Kidney (tissue), 13 donors: ENCODE measurements at regions not wholly inside any gene's neighbourhood (a gene's known extent, or its start where the extent isn't known, plus 50 kb on each side); places are given as distances from the start of the nearest gene placed in this dataset.

Experiments used
- DNase-seq, 5 donors: peaks; one replicate each; pipeline ENCODE4 v3.0.0-alpha.2; 2013 to 2020
- FAIRE-seq: peaks from 2 replicates; lab custom pipeline; 2012; peaks lifted over from hg19 to GRCh38; lab: Jason Lieb, UNC
- H3K27ac ChIP-seq, 2 donors: one replicate each; pipeline ENCODE4 v1.7.0; 2013; ENCODE audit warnings: low read depth in 2 of 2, low read length in 2 of 2, inconsistent platforms in 1 of 2
- H3K27me3 ChIP-seq: one replicate; pipeline ENCODE4 v1.7.1; 2013; ENCODE audit warnings: low read length, inconsistent platforms; ENCODE audit not compliant: control insufficient read depth, insufficient read depth
- H3K36me3 ChIP-seq, 3 donors: one replicate each; pipeline versions ENCODE4 v1.7.0 to v1.7.1; 2013; ENCODE audit warnings: low read length in 3 of 3, control low read depth in 1 of 3, inconsistent platforms in 1 of 3; ENCODE audit not compliant: insufficient read depth in 3 of 3, control insufficient read depth in 2 of 3
- H3K4me1 ChIP-seq, 3 donors: one replicate each; pipeline versions ENCODE4 v1.7.0 to v1.7.1; 2013; ENCODE audit warnings: low read length in 3 of 3, inconsistent platforms in 1 of 3, low read depth in 1 of 3; ENCODE audit not compliant: control insufficient read depth in 2 of 3, insufficient read depth in 2 of 3
- H3K4me3 ChIP-seq, 3 donors: one replicate each; pipeline versions ENCODE4 v1.7.0 to v1.8.1; 2013; ENCODE audit warnings: low read length in 3 of 3, control low read depth in 1 of 3, inconsistent platforms in 1 of 3
- H3K9ac ChIP-seq, 3 donors: one replicate each; pipeline versions ENCODE4 v1.7.0 to v1.7.1; 2013; ENCODE audit warnings: low read length in 3 of 3, control low read depth in 1 of 3, inconsistent platforms in 1 of 3
- H3K9me3 ChIP-seq, 3 donors: one replicate each; pipeline versions ENCODE4 v1.7.0 to v1.7.1; 2013; ENCODE audit warnings: low read length in 3 of 3, control low read depth in 1 of 3, inconsistent platforms in 1 of 3; ENCODE audit not compliant: control insufficient read depth in 2 of 3, insufficient read depth in 1 of 3
- intact Hi-C: fragments of 100-400 bp; cut with DNase I; formaldehyde crosslinking; loops from one replicate; pipeline ENCODE4 v1.11.1; 2022
- TF ChIP-seq, protein P1 (sequence below): IDR thresholded peaks from 3 replicates; pipeline ENCODE4 v1.5.1; 2012; ENCODE audit warnings: mild to moderate bottlenecking, moderate library complexity, borderline replicate concordance; ENCODE audit not compliant: insufficient read depth; ENCODE audit errors: extremely low read depth
- donor health status: control.
- donor health status: control.
- donor health status: control.
- donor health status: control.
- donor health status: control.
- donor health status: DM: yes; HTN: yes; CAD: no.
- donor health status: Normal renal cell carcinoma (clear cell type).

- H3K4me3 ChIP-seq, result no peak overlapping the region
- intact Hi-C loops, result no loop called here
- no peak for DNase-seq
- peaks cover 0 to 5% (median 0%) of the 10 kb centered on the region in 3 donors for H3K9me3 ChIP-seq
- H3K27me3 ChIP-seq, result no peaks in the 10 kb centered on the region
- no peaks in the 10 kb centered on the region for H3K4me1 ChIP-seq
- no peak overlapping the region for H3K9ac ChIP-seq
- no peak overlapping the region for H3K27ac ChIP-seq
- H3K36me3 ChIP-seq, result no peaks in the 10 kb centered on the region
- FAIRE-seq, result no peak
- TF ChIP-seq, protein P1, sequence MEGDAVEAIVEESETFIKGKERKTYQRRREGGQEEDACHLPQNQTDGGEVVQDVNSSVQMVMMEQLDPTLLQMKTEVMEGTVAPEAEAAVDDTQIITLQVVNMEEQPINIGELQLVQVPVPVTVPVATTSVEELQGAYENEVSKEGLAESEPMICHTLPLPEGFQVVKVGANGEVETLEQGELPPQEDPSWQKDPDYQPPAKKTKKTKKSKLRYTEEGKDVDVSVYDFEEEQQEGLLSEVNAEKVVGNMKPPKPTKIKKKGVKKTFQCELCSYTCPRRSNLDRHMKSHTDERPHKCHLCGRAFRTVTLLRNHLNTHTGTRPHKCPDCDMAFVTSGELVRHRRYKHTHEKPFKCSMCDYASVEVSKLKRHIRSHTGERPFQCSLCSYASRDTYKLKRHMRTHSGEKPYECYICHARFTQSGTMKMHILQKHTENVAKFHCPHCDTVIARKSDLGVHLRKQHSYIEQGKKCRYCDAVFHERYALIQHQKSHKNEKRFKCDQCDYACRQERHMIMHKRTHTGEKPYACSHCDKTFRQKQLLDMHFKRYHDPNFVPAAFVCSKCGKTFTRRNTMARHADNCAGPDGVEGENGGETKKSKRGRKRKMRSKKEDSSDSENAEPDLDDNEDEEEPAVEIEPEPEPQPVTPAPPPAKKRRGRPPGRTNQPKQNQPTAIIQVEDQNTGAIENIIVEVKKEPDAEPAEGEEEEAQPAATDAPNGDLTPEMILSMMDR, result no peak
Measured at GRCh38 chr5:60325870-60326269, 374.1 kb downstream of the DEPDC1B start.

- H3K27me3 ChIP-seq, result no peaks in the 10 kb centered on the region
- H3K4me1 ChIP-seq, result no peaks in the 10 kb centered on the region
- no peak overlapping the region for H3K4me3 ChIP-seq
- TF ChIP-seq, protein P1, result no peak
- no peaks in the 10 kb centered on the region for H3K36me3 ChIP-seq
- no peak for FAIRE-seq
- no peak overlapping the region for H3K9ac ChIP-seq
- intact Hi-C loops, result no loop called here
- no peak for DNase-seq
- no peak overlapping the region for H3K27ac ChIP-seq
- H3K9me3 ChIP-seq, result peaks cover 0 to 5% (median 0%) of the 10 kb centered on the region in 3 donors
Measured at GRCh38 chr5:60323596-60323995, 376.4 kb downstream of the DEPDC1B start.

DNA sequence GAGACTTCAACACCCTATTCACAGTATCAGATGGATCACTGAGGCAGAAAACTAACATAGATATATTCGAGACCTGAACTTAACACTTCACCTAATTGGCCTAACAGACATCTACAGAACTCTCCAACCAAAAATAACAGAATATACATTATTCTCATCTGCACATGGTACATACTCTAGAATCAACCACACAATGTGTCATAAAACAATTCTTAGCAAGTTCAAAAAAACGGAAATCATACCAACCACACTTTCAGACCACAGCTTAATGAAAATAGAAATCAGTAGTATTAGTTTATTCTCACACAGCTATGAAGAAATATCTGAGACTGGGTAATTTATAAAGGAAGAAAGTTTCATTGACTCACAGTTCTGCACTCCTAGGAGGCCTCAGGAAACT is 387.9 kb downstream of the DEPDC1B start:
- Histone ChIP-seq H3K27me3 (no peaks in the 10 kb centered on the region), H3K4me3 (no peak overlapping the region), H3K27ac (no peak overlapping the region), H3K4me1 (no peaks in the 10 kb centered on the region), H3K36me3 (no peaks in the 10 kb centered on the region), H3K9ac (no peak overlapping the region), H3K9me3 (no peaks in the 10 kb centered on the region)
- no peak for DNase-seq
- FAIRE-seq, result no peak
- intact Hi-C loops, result no loop called here
- TF ChIP-seq, protein P1, result no peak

GRCh38 chr5:60299944-60300343 is 400.0 kb downstream of the DEPDC1B start:
- FAIRE-seq (no peak), DNase-seq (no peak)
- intact Hi-C loops, result no loop called here
- Histone ChIP-seq H3K9me3 (no peaks in the 10 kb centered on the region), H3K27ac (no peak overlapping the region), H3K36me3 (no peaks in the 10 kb centered on the region), H3K9ac (no peak overlapping the region), H3K4me1 (no peaks in the 10 kb centered on the region), H3K4me3 (no peak overlapping the region), H3K27me3 (no peaks in the 10 kb centered on the region)
- TF ChIP-seq, protein P1, result no peak
